Caco-2 (cell line): ENCODE measurements at regions not wholly inside any gene's neighbourhood (a gene's known extent, or its start where the extent isn't known, plus 50 kb on each side); places are given as distances from the start of the nearest gene placed in this dataset.

Experiments
- BruUV-seq: library from RNA; stranded (reverse); fragments of 400-500 nt; replicated peaks from 2 replicates; lab custom pipeline; 2021; lab: Mats Ljungman, UMichigan
- CTCF ChIA-PET: fragments of 300-600 bp; sonication (Branson Sonifier 250); formaldehyde crosslinking; loops from one replicate; lab custom pipeline; 2022; ENCODE audit warnings: antibody characterized with exemption; lab: Charles Lee
- POLR2A ChIA-PET: fragments of 300-600 bp; sonication (Branson Sonifier 250); formaldehyde crosslinking; loops from one replicate; lab custom pipeline; 2022; ENCODE audit warnings: antibody characterized with exemption; lab: Charles Lee
- DNase-seq, 2 experiments: peaks; one replicate each; pipeline versions ENCODE4 v3.0.0 to v3.0.0-alpha.2; 2020 to 2022
- H3K27me3 ChIP-seq: replicated peaks from 2 replicates; pipeline ENCODE4 v1.6.0; 2011; ENCODE audit warnings: low read length; ENCODE audit not compliant: control insufficient read depth, insufficient read depth
- H3K36me3 ChIP-seq: 2 replicates; pipeline ENCODE4 v1.5.1; 2011; ENCODE audit warnings: low read length; ENCODE audit not compliant: control insufficient read depth, insufficient read depth
- H3K4me1 ChIP-seq: fragments of 250-450 bp; sonication (Bioruptor Pico); 2 replicates; pipeline ENCODE4 v1.5.1; 2020; ENCODE audit warnings: mild to moderate bottlenecking
- H3K4me3 ChIP-seq: 2 replicates; pipeline ENCODE4 v1.5.1; 2011; ENCODE audit warnings: low read depth, mild to moderate bottlenecking, control low read depth, low read length
- H3K9me3 ChIP-seq: fragments of 250-450 bp; sonication (Bioruptor Pico); 2 replicates; pipeline ENCODE4 v1.5.1; 2020; ENCODE audit warnings: mild to moderate bottlenecking, moderate library complexity
- H3K27ac Mint-ChIP-seq: one replicate; pipeline ENCODE4 v1.8.0; 2022; ENCODE audit warnings: mixed read lengths; ENCODE audit not compliant: unreplicated experiment
- H3K27me3 Mint-ChIP-seq: one replicate; pipeline ENCODE4 v1.8.0; 2022; ENCODE audit warnings: mixed read lengths; ENCODE audit not compliant: insufficient read depth, unreplicated experiment
- H3K36me3 Mint-ChIP-seq: one replicate; pipeline ENCODE4 v1.8.0; 2022; ENCODE audit warnings: mild to moderate bottlenecking, mixed read lengths; ENCODE audit not compliant: insufficient read depth, unreplicated experiment
- H3K4me1 Mint-ChIP-seq: one replicate; pipeline ENCODE4 v1.8.0; 2022; ENCODE audit warnings: low read depth, mixed read lengths; ENCODE audit not compliant: unreplicated experiment
- H3K4me3 Mint-ChIP-seq: one replicate; pipeline ENCODE4 v1.8.0; 2022; ENCODE audit warnings: mild to moderate bottlenecking, moderate library complexity, mixed read lengths; ENCODE audit not compliant: unreplicated experiment
- H3K9me3 Mint-ChIP-seq: one replicate; pipeline ENCODE4 v1.8.0; 2022; ENCODE audit warnings: mixed read lengths; ENCODE audit not compliant: unreplicated experiment
- CTCF ChIP-seq, 2 experiments: fragments of 200-600 bp in 1 of 2; IDR thresholded peaks; 1 replicate in 1 of 2; 2 replicates in 1 of 2; pipeline versions ENCODE4 v1.5.1 to v1.8.0; 2011 to 2022; ENCODE audit warnings: antibody characterized with exemption in 1 of 2, control low read depth in 1 of 2, inconsistent platforms in 1 of 2, low read depth in 1 of 2, low read length in 1 of 2, mild to moderate bottlenecking in 1 of 2, moderate library complexity in 1 of 2; ENCODE audit not compliant: insufficient read depth in 1 of 2, severe bottlenecking in 1 of 2, unreplicated experiment in 1 of 2
- intact Hi-C: fragments of 100-400 bp; cut with micrococcal nuclease; formaldehyde crosslinking; loops from one replicate; pipeline ENCODE4 v1.10.0; 2022; ENCODE audit not compliant: unreplicated experiment

DNA sequence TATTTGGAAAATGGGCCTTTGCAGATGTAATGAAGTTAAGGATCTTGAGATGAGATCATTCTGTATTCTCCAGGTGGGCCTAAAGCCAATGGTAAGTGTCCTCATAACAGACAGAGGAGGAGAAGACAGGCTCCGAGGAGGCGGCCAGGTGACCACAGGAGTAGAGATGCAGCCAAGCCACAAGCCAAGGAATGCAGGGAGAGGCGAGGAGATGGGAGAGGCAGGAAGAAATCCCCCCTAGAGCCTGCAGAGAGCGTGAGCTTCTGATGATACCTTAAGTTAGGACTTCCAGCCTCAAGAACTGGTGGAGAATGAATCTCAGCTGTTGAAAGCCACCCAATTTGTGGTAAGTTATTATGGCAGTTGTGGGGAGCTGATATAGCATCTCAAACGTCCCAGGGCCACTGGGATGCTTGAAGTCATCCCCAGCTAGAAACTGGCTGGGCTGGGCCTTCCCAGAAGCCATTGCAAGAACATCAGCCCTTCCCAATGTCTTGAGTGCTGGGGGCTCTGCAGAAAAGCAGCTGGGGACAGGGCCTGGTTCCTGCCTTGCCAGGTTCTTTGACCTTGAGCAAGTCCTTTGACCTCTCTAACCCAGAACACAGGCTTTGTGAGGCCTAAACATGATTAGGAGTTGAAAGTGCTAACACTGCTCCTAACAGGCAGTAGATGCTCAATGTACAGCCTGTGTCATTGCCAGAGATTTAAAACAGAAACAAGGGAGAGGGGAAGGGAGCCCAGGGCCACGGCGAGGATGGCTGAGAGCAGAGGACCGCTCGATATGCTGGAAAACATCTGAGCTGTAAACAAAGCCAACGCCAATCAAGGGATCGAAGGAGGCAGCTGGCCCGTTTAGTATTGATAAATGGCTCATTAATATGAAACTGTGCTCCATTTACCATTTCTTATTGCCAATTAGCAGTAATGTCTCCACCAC is 632.3 kb downstream of the TBC1D22A start:
- intact Hi-C loops, result no loop called here
- Histone ChIP-seq H3K9me3 (no peaks in the 10 kb centered on the region), H3K4me1 (no peaks in the 10 kb centered on the region), H3K4me3 (no peak overlapping the region), H3K27me3 (no peaks in the 10 kb centered on the region), H3K36me3 (no peaks in the 10 kb centered on the region)
- POLR2A ChIA-PET, result no interaction called here
- Mint-ChIP-seq H3K36me3 (no peaks in the 10 kb centered on the region), H3K4me3 (no peak overlapping the region), H3K27ac (no peak overlapping the region), H3K9me3 (no peaks in the 10 kb centered on the region), H3K27me3 (peaks cover 16% of the 10 kb centered on the region), H3K4me1 (no peaks in the 10 kb centered on the region)
- CTCF ChIA-PET, result no interaction called here
- no TSS peak for BruUV-seq
- no peak for TF ChIP-seq CTCF (IDR thresholded peaks at IDR 0.05; ENCODE audit: insufficient read depth in 1 of 2, low read depth in 1 of 2, low read length in 1 of 2, severe bottlenecking in 1 of 2, unreplicated experiment in 1 of 2)
- no peak for DNase-seq

- Histone ChIP-seq H3K9me3 (no peaks in the 10 kb centered on the region), H3K27me3 (no peaks in the 10 kb centered on the region), H3K4me1 (no peaks in the 10 kb centered on the region), H3K36me3 (no peaks in the 10 kb centered on the region), H3K4me3 (no peak overlapping the region)
- Mint-ChIP-seq H3K27me3 (peaks cover 10% of the 10 kb centered on the region), H3K4me1 (no peaks in the 10 kb centered on the region), H3K36me3 (no peaks in the 10 kb centered on the region), H3K27ac (no peak overlapping the region), H3K9me3 (no peaks in the 10 kb centered on the region), H3K4me3 (no peak overlapping the region)
- intact Hi-C loops, result no loop called here
- TF ChIP-seq CTCF (IDR thresholded peaks at IDR 0.05; ENCODE audit: insufficient read depth in 1 of 2, low read depth in 1 of 2, low read length in 1 of 2, severe bottlenecking in 1 of 2, unreplicated experiment in 1 of 2), result no peak
- POLR2A ChIA-PET, result no interaction called here
- BruUV-seq, result no TSS peak
- CTCF ChIA-PET, result no interaction called here
- DNase-seq, result no peak
Measured at GRCh38 chr22:47393191-47393590, 630.7 kb downstream of the TBC1D22A start.

DNA sequence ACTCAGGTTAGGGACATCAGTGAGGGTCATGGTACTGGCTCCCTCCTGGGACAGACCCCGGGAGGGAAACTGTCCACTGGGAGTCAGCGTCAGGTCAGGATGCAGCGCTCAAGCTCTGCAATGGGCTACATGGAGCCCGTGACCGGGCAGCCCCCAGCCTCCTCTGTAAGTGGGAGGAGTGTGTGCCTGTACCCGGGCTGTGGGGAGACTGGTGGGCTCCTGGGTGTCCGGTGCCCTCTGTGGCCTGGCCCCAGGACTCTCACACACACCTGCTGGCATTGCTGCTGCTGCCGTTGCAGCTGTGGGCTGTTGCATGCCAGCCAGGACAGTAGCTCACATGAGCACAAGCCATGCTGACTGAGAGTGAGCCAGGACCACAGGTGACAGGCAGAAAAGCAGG is 630.3 kb downstream of the TBC1D22A start:
- no peaks in the 10 kb centered on the region for H3K27me3 ChIP-seq
- TF ChIP-seq CTCF (IDR thresholded peaks at IDR 0.05; ENCODE audit: insufficient read depth in 1 of 2, low read depth in 1 of 2, low read length in 1 of 2, severe bottlenecking in 1 of 2, unreplicated experiment in 1 of 2), result no peak
- no peaks in the 10 kb centered on the region for H3K36me3 ChIP-seq
- Mint-ChIP-seq H3K9me3 (no peaks in the 10 kb centered on the region), H3K27me3 (peaks cover 10% of the 10 kb centered on the region), H3K4me3 (no peak overlapping the region), H3K27ac (no peak overlapping the region), H3K36me3 (no peaks in the 10 kb centered on the region), H3K4me1 (no peaks in the 10 kb centered on the region)
- intact Hi-C loops, result no loop called here
- POLR2A ChIA-PET, result no interaction called here
- no TSS peak for BruUV-seq
- H3K9me3 ChIP-seq, result no peaks in the 10 kb centered on the region
- H3K4me3 ChIP-seq, result no peak overlapping the region
- CTCF ChIA-PET, result no interaction called here
- no peaks in the 10 kb centered on the region for H3K4me1 ChIP-seq
- no peak for DNase-seq
